ENCODE measurements at regions not wholly inside any gene's neighbourhood (a gene's known extent, or its start where the extent isn't known, plus 50 kb on each side); places are given as distances from the start of the nearest gene placed in this dataset.
A peak's percentile ranks its signal among the peaks of the same experiment; 100 is the strongest.

DNA sequence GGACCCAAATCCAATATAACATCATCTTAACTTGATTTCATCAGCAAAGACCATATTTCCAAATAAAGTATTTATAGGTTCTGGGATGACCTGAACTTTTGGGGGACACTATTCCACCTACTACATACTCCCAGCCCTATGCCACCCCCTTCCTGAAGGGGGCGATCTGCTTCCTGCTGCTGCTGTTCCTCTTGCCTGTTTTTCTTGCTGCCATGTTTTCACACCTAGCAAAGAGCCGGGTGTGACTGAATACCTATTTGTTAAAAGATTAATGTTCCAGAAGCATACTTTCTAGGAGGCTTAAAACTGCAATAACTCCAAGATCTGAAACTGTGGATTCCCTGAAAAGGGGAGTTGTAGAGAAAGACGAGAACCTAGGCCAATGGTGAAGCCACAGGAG is 89.7 kb downstream of the ICOS start:
- Mint-ChIP-seq H3K4me3 (ENCODE audit: unreplicated experiment) (no peak overlapping the region), H3K36me3 (ENCODE audit: low read depth, unreplicated experiment) (no peaks in the 10 kb centered on the region), H3K27ac (ENCODE audit: unreplicated experiment) (no peak overlapping the region), H3K27me3 (ENCODE audit: unreplicated experiment) (peaks cover 3% of the 10 kb centered on the region), H3K9me3 (ENCODE audit: unreplicated experiment) (no peaks in the 10 kb centered on the region), H3K4me1 (ENCODE audit: unreplicated experiment) (peaks cover 4% of the 10 kb centered on the region)
- no peak for DNase-seq (ENCODE audit: low spot score)
- TF ChIP-seq, protein P1, sequence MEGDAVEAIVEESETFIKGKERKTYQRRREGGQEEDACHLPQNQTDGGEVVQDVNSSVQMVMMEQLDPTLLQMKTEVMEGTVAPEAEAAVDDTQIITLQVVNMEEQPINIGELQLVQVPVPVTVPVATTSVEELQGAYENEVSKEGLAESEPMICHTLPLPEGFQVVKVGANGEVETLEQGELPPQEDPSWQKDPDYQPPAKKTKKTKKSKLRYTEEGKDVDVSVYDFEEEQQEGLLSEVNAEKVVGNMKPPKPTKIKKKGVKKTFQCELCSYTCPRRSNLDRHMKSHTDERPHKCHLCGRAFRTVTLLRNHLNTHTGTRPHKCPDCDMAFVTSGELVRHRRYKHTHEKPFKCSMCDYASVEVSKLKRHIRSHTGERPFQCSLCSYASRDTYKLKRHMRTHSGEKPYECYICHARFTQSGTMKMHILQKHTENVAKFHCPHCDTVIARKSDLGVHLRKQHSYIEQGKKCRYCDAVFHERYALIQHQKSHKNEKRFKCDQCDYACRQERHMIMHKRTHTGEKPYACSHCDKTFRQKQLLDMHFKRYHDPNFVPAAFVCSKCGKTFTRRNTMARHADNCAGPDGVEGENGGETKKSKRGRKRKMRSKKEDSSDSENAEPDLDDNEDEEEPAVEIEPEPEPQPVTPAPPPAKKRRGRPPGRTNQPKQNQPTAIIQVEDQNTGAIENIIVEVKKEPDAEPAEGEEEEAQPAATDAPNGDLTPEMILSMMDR (IDR thresholded peaks at IDR 0.05; ENCODE audit: unreplicated experiment): peak; percentile 28

DNA sequence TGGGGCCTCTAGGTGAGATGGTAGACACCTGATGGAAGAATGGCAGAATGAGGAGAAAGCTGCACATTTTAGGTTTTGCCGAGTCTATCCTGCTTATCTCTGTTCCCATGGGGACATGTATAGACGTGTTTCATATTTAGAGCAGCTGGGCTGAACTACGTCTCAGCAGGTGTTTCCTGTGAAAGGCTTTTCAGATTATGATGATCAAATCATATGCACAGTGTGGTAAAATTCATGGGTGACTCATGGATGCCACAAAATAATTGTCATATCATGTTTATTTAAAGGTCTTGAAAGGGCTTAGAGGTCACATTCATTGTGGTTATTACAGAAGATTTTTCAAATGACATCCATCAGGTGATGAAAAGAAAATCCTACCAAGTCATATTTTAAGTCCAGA is 90.5 kb downstream of the ICOS start:
- Mint-ChIP-seq H3K4me3 (ENCODE audit: unreplicated experiment) (no peak overlapping the region), H3K9me3 (ENCODE audit: unreplicated experiment) (no peaks in the 10 kb centered on the region), H3K27me3 (ENCODE audit: unreplicated experiment) (peaks cover 3% of the 10 kb centered on the region), H3K4me1 (ENCODE audit: unreplicated experiment) (peaks cover 10% of the 10 kb centered on the region), H3K27ac (ENCODE audit: unreplicated experiment) (no peak overlapping the region), H3K36me3 (ENCODE audit: low read depth, unreplicated experiment) (no peaks in the 10 kb centered on the region)
- TF ChIP-seq, protein P1 (IDR thresholded peaks at IDR 0.05; ENCODE audit: unreplicated experiment): no peak
- no peak for DNase-seq (ENCODE audit: low spot score)

DNA sequence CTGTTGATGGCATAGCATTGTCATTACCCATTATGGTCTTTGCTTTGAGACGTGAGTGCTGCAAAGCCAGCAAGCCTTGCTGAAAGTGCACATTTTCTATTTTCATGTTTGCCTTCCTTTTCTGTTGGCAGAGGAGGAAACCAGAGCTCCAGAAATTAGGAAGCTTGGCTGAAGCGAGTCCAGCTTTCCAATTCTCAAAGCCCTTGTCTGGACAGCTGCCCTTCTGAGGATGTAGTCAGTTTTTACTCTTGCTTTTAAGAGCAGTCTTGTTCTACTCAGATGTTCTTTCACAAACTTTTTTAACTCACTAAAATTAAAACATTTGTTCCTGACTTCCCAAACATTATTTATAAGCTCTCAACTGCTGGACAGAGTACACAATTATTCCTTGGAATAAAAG is 93.8 kb downstream of the ICOS start:
- H3K36me3 Mint-ChIP-seq (ENCODE audit: low read depth, unreplicated experiment): no peaks in the 10 kb centered on the region
- H3K4me1 Mint-ChIP-seq (ENCODE audit: unreplicated experiment): peaks cover 19% of the 10 kb centered on the region
- no peak overlapping the region for H3K4me3 Mint-ChIP-seq (ENCODE audit: unreplicated experiment)
- TF ChIP-seq, protein P1 (IDR thresholded peaks at IDR 0.05; ENCODE audit: unreplicated experiment): no peak
- no peak overlapping the region for H3K27ac Mint-ChIP-seq (ENCODE audit: unreplicated experiment)
- H3K27me3 Mint-ChIP-seq (ENCODE audit: unreplicated experiment): peaks cover 3% of the 10 kb centered on the region
- DNase-seq (ENCODE audit: low spot score): no peak
- H3K9me3 Mint-ChIP-seq (ENCODE audit: unreplicated experiment): no peaks in the 10 kb centered on the region

DNA sequence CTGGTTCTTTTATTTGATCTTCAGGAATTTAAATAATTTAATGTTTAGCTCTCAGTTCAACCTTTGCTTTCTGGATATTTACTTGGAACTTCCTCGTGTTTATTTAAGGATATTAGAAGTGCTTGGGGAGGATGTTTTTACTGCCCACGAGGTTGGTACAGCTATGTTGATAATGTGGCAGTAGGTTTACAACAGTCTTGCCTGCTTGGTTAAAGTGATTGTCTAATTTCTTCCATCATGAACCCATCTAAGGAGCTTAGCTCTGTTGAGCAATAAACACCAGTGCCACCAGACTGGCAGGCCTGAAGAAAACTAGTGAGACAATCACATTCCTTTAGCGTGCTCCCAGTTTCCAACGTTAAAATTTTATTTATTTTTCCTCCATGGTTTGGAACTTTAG is 94.5 kb downstream of the ICOS start:
- TF ChIP-seq, protein P1 (IDR thresholded peaks at IDR 0.05; ENCODE audit: unreplicated experiment): no peak
- H3K4me1 Mint-ChIP-seq (ENCODE audit: unreplicated experiment): peaks cover 19% of the 10 kb centered on the region
- no peak for DNase-seq (ENCODE audit: low spot score)

DNA sequence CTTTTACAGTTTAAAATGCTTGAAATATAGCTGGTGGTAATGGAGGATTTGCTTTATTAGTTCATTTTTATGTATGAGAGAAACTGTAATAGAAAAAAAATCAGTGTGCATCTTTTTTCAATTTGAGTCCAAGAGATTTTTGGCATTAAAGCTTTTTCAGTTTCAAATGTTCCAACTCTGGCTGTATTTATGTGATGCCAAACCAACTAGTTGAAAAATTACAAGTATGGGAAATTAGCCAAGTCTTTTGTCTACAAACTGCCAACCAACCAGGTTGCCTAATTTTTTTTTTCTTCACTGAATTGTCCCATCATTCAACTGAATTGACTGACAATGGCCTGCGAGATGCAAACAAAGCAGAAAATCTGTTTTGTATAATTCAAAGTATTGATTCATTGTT is 95.7 kb downstream of the ICOS start:
- H3K27ac Mint-ChIP-seq (ENCODE audit: unreplicated experiment): no peak overlapping the region
- no peaks in the 10 kb centered on the region for H3K9me3 Mint-ChIP-seq (ENCODE audit: unreplicated experiment)
- no peaks in the 10 kb centered on the region for H3K36me3 Mint-ChIP-seq (ENCODE audit: low read depth, unreplicated experiment)
- TF ChIP-seq, protein P1 (IDR thresholded peaks at IDR 0.05; ENCODE audit: unreplicated experiment): no peak
- peaks cover 19% of the 10 kb centered on the region for H3K4me1 Mint-ChIP-seq (ENCODE audit: unreplicated experiment)
- H3K27me3 Mint-ChIP-seq (ENCODE audit: unreplicated experiment): no peaks in the 10 kb centered on the region
- no peak overlapping the region for H3K4me3 Mint-ChIP-seq (ENCODE audit: unreplicated experiment)
- no peak for DNase-seq (ENCODE audit: low spot score)

More for the DNA sequence above, 94.5 kb downstream of the ICOS start:
- Mint-ChIP-seq H3K9me3 (ENCODE audit: unreplicated experiment) (no peaks in the 10 kb centered on the region), H3K4me3 (ENCODE audit: unreplicated experiment) (no peak overlapping the region), H3K27ac (ENCODE audit: unreplicated experiment) (no peak overlapping the region), H3K36me3 (ENCODE audit: low read depth, unreplicated experiment) (no peaks in the 10 kb centered on the region), H3K27me3 (ENCODE audit: unreplicated experiment) (no peaks in the 10 kb centered on the region)
